AG08396 (cell line): ENCODE measurements at regions not wholly inside any gene's neighbourhood (a gene's known extent, or its start where the extent isn't known, plus 50 kb on each side); places are given as distances from the start of the nearest gene placed in this dataset.

ENCODE experiments used
- DNase-seq: peaks from one replicate; pipeline ENCODE4 v3.0.0; 2012; ENCODE audit warnings: low spot score, mixed read lengths

DNA sequence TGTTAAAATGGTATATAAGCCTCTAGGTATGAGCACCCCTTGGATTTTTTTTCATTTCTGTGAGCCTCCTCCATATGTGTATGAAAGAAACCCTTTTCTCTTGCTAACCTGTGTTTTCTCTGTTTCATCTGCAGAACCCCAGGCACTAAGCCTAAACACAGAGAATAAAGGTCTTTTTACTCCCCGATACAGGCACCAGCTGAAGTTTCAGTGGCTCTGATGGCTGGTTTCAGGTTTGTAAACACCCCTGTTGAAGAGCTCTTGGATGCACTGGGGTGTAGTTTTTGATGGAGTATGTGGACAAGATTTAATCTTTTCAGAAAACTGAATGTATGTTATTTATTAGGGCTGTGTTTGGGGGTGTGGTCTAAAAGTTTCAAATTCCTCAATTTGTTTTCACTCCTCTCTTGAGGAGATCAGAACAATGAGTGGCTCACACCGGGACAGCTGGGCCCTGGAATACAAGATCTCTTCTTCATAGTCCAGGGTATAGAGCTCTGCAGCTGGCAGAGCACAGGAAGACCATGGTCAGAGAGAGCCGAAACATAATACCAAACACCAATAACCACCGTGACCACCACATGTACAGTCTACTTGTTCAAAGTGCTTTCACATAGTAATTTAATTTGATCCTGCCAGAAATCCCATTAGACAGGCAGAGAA lies 50.2 kb upstream of the VTCN1 start:
- no peak for DNase-seq
